ENCODE measurements at regions not wholly inside any gene's neighbourhood (a gene's known extent, or its start where the extent isn't known, plus 50 kb on each side); places are given as distances from the start of the nearest gene placed in this dataset.
"Not testable (repeated sequence)": the region's sequence is repeated elsewhere in the genome, so short reads cannot be mapped to it uniquely, and the experiment has no call there.

DNA sequence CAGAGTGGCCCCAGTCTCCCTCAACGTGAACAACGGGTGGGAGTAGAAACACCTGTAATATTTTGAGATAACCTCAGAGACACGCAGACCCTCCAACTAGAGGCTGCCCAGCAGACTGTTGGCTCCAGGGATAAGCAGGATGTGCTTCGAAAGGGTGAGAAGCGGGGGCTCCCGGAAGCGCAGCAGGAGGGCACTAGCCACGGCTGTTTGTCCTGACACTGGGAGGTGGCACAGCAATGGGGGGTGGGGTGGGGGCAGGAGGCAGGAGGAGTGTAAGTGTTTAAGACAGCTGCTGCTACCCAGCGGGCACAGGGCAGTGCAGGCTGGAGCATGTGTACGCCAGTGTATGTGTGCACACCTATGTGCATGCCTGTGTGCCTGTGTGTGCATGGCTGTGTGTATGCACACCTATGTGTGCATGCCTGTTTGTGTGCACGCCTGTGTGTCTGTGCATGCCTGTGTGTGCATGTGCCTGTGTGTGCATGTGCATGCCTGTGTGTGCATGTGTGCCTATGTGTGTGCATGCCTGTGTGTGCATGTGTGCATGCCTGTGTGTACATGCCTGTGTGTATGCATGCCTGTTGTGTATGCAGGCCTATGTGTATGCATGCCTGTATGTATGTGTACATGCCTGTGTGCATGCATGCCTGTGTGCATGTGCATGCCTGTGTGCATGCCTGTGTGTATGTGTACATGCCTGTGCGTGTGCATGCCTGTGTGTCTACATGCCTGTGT lies 154.7 kb downstream of the SHANK2 start:
- no peaks in the 10 kb centered on the region for H3K4me1 Mint-ChIP-seq
- ATAC-seq (replicated peaks) = no peak
- no peaks in the 10 kb centered on the region for H3K36me3 Mint-ChIP-seq (ENCODE audit: low read depth)
- H3K27me3 Mint-ChIP-seq = no peaks in the 10 kb centered on the region
- H3K4me3 Mint-ChIP-seq = no peak overlapping the region
- no peaks in the 10 kb centered on the region for H3K9me3 Mint-ChIP-seq
- H3K27ac Mint-ChIP-seq = no peak overlapping the region

DNA sequence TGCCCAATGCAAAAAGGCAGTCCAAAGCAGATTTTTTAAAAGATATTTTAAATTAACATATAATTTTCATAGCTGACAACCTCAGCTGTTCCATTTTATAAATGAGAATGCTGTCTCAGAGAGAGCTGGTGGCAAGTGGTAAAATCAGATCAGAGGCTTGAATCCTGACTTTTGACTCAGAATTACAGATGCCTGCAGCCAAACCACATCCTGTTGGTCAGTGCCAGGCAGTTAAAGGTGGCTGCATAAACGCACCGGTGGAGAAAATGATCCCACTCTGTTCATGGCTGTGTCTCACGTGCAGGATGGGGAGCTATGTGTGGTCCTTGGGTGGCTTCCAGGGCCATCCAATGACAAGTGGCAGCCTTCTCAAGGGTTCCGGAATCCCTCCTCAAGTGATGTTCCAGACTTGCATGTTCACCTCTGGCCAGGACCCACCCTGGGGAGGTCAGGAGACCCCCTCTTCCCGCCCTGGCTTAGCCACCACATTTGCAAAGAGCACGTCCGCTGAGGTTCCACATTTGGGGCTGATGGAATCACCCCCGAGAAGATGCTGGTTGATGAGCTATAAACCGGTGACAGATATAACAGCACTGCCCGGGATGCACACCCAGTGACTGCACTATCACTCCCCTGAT lies 155.5 kb downstream of the SHANK2 start:
- no peaks in the 10 kb centered on the region for H3K4me1 Mint-ChIP-seq
- no peaks in the 10 kb centered on the region for H3K9me3 Mint-ChIP-seq
- no peaks in the 10 kb centered on the region for H3K36me3 Mint-ChIP-seq (ENCODE audit: low read depth)
- no peak overlapping the region for H3K4me3 Mint-ChIP-seq
- no peak for ATAC-seq (replicated peaks)
- no peak overlapping the region for H3K27ac Mint-ChIP-seq
- no peaks in the 10 kb centered on the region for H3K27me3 Mint-ChIP-seq

DNA sequence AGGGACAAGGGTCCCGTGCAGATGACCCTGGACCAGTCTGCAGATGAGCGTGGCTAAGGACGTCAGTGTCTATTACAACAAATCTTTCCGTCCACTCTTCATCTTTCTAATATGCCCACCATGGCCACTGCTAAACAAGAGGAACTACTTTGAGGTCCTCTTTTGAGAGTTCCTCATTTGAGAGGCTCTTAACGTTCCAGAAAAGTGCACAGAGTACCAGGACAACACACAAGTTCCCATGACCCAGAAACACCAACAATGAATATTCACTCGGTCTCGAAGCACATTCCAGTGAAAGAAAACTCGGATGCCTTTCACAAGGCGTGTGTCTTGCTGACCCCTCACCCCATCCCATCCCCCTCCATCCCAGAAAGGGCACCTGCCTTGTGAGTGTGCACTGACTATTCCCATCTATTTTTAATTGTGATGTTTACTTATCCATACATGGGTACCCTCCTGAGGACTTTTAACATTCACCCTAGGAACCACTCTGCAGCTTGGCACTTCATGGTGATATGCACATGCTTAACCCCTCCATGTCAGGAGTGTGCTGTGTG lies 157.0 kb downstream of the SHANK2 start:
- Mint-ChIP-seq H3K27ac (no peak overlapping the region), H3K36me3 (ENCODE audit: low read depth) (no peaks in the 10 kb centered on the region), H3K27me3 (no peaks in the 10 kb centered on the region), H3K9me3 (no peaks in the 10 kb centered on the region), H3K4me1 (no peaks in the 10 kb centered on the region), H3K4me3 (no peak overlapping the region)
- ATAC-seq (replicated peaks) = no peak

DNA sequence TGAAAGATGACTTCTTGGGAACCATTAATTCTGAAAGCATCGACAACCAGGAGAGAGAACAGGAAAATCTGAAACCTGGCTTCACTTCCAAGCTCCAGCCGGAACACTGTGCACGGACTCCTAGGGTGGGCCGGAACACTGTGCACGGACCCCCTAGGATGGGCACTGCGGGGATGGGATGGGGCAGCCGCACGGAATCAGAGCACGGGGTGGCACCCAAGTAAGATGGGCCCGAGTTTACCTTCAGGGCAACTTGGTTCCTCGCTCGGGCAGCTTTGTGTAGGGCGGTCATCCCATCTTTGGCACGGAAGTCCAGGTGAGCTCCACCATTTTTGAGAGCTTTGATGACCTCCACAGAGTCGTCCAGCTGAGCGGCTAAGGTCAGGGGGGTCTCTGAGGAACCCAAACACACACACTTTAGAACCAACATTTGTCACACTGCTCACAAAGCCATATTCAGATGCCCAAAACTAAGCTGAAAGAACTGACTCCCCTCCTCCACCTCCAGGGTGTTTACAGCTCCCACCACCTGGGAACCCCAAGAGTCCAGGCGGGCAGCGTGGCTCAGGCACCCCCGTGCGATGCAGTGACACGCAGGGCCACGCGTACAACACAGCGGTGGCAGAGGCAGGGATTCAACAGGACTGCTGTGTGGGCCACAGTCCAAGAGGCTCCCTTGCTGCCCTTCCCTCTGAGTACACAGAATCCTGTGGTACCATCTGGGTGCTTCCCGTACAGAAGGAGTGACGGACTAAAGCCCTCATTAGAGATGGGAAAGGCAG lies 157.9 kb downstream of the SHANK2 start:
- H3K27me3 Mint-ChIP-seq = peaks cover 3% of the 10 kb centered on the region
- no peaks in the 10 kb centered on the region for H3K36me3 Mint-ChIP-seq (ENCODE audit: low read depth)
- H3K4me3 Mint-ChIP-seq = no peak overlapping the region
- no peak overlapping the region for H3K27ac Mint-ChIP-seq
- H3K9me3 Mint-ChIP-seq = no peaks in the 10 kb centered on the region
- no peak for ATAC-seq (replicated peaks)
- no peaks in the 10 kb centered on the region for H3K4me1 Mint-ChIP-seq

DNA sequence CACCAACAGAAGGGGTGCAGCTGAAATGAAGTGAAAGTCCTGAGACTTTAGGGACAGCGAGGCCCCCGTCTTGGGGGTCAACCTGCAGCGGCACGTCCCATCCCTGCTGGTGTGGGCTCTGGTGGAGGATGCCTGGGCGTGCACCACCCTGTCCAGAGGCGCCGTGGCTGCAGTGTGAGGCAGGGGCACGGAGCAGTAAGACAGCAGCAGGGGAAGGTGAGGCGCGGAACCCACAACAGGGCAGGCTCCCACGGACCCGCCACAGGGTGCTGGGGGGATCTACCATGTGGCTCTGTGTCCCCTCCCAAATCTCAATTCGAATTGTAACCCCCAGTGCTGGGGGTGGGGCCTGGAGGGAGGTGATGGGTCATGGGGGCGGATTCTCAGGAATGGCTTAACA lies 158.6 kb downstream of the SHANK2 start:
- ATAC-seq (replicated peaks) = no peak
- Mint-ChIP-seq H3K27ac (no peak overlapping the region), H3K27me3 (peaks cover 4% of the 10 kb centered on the region), H3K36me3 (ENCODE audit: low read depth) (no peaks in the 10 kb centered on the region), H3K4me3 (no peak overlapping the region), H3K9me3 (no peaks in the 10 kb centered on the region), H3K4me1 (no peaks in the 10 kb centered on the region)

DNA sequence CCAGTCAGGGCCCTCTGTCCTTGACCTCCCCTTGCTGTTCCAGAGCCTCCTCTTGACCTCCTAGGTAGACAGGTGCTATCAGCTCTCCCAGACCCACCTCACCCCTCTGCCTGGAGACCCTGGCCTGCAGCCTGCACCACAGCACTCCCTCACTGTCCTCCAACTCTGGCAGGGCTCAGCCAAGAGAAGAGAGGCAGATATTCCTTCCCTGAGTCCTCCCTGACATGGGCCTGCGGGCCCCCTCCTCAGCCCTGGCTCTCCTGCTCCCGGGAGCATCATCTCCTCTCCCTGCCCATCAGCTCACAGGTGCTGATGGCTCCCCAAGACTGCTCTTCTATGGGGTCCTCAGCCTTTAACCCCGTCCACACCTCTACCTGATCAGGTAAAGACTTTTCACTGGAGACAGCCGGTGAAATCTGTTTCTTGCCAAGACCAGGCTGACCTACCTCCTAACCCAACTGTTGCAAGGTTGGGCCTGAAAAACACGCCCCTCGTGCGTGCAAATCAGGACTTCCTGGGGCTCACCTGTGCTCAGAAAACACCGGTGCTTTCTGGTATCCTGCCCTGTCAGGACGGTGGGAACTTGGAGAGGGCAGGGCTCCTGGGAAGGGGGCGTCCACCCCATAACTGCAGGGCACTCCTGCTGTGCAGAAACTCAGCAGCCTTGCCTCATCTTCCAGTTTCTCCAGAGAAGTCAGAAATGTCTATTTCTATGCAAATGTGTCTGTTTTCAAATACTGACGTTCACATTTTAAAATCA lies 160.7 kb downstream of the SHANK2 start:
- ATAC-seq (replicated peaks) = no peak
- H3K36me3 Mint-ChIP-seq (ENCODE audit: low read depth) = no peaks in the 10 kb centered on the region

DNA sequence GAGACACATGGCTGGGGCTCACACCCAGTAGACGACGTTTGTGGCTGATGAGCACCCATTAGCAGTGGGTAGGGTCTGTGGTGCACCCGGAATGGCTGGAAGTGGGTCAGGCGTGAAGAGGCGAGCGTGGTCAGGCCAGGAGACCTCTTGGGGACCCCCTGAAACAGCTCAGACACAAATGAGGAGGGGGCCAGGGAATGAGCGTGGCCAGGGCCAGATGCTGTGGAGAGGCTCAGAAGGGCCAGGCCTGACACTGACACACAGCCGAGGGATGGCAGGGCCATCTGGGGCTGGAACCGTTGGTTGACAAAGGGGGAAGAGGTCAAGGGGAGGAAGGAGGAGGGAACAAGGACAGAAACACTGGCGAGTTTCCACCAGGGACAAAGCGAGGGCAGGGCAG lies 162.8 kb downstream of the SHANK2 start:
- Mint-ChIP-seq H3K27ac (no peak overlapping the region), H3K4me3 (no peak overlapping the region), H3K9me3 (no peaks in the 10 kb centered on the region), H3K36me3 (ENCODE audit: low read depth) (no peaks in the 10 kb centered on the region), H3K27me3 (peaks cover 4% of the 10 kb centered on the region), H3K4me1 (no peaks in the 10 kb centered on the region)
- ATAC-seq (replicated peaks) = no peak

More for the DNA sequence above, 160.7 kb downstream of the SHANK2 start:
- peaks cover 4% of the 10 kb centered on the region for H3K27me3 Mint-ChIP-seq
- no peaks in the 10 kb centered on the region for H3K9me3 Mint-ChIP-seq
- H3K27ac Mint-ChIP-seq = no peak overlapping the region
- no peak overlapping the region for H3K4me3 Mint-ChIP-seq
- H3K4me1 Mint-ChIP-seq = no peaks in the 10 kb centered on the region

DNA sequence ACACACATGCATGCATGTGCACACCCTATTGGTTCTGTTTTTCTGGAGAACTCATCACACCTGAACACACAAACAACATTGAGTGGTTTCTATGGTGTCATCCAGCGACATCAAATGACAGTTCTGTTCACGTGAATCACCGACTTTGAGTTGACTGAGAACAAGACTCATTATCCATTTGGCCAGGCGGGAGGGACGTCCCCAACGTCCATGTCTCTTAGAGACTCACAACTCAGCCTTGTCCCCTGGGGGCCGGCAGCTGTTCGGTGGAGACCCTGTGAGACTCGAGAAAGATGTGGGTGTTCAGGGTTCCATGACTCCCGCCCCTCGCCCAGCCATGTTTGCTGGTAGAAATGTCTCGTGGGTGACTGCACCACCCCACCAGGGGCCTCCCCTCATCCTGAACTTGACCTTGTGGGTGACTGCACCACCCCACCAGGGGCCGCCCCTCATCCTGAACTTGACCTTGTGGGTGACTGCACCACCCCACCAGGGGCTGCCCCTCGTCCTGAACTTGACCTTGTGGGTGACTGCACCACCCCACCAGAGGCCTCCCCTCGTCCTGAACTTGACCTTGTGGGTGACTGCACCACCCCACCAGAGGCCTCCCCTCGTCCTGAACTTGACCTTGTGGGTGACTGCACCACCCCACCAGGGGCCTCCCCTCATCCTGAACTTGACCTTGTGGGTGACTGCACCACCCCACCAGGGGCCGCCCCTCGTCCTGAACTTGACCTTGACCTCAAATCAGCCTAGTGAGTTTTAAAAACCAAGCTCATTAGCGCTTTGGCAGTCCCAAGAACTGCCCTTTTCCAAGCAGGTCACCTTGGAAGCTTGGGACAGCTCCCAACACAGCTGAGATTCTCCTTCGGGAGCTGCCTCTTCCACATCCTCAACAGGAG lies 163.8 kb downstream of the SHANK2 start:
- not testable (repeated sequence) for H3K36me3 Mint-ChIP-seq (ENCODE audit: low read depth); H3K27me3 Mint-ChIP-seq; H3K4me3 Mint-ChIP-seq; H3K27ac Mint-ChIP-seq; H3K9me3 Mint-ChIP-seq; H3K4me1 Mint-ChIP-seq
- peak; percentile 67 for ATAC-seq (replicated peaks)

DNA sequence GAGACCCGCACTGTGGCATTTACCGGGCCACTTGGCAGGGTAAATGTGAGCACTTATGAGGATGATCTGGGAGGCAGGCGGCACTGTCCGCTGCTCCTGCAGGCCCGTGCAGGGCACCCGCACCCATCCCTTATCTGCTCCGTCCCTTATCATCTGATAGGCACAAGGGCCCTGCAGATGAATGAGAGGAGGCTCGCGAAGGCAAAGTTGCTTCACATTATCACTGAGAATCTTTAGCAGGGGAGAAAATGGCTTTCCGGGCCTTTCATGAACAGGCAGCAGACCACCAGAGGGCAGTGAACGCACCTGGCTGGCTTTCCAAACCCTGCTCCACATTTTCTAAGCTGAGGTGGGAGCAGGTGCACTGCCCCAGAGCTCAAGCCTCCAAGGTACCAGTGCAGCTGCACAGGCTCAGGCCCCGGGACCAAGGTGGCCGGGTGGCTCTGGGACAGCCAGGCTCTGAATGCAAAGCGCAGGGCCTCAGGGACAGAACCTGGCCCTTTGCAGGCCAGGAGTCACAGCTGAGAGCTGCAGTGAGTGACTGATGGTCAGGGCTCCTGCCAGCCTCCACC lies 165.6 kb downstream of the SHANK2 start:
- no peak overlapping the region for H3K4me3 Mint-ChIP-seq
- no peaks in the 10 kb centered on the region for H3K36me3 Mint-ChIP-seq (ENCODE audit: low read depth)
- no peak for ATAC-seq (replicated peaks)
- H3K27ac Mint-ChIP-seq = no peak overlapping the region
- peaks cover 4% of the 10 kb centered on the region for H3K27me3 Mint-ChIP-seq
- H3K9me3 Mint-ChIP-seq = no peaks in the 10 kb centered on the region
- no peaks in the 10 kb centered on the region for H3K4me1 Mint-ChIP-seq

DNA sequence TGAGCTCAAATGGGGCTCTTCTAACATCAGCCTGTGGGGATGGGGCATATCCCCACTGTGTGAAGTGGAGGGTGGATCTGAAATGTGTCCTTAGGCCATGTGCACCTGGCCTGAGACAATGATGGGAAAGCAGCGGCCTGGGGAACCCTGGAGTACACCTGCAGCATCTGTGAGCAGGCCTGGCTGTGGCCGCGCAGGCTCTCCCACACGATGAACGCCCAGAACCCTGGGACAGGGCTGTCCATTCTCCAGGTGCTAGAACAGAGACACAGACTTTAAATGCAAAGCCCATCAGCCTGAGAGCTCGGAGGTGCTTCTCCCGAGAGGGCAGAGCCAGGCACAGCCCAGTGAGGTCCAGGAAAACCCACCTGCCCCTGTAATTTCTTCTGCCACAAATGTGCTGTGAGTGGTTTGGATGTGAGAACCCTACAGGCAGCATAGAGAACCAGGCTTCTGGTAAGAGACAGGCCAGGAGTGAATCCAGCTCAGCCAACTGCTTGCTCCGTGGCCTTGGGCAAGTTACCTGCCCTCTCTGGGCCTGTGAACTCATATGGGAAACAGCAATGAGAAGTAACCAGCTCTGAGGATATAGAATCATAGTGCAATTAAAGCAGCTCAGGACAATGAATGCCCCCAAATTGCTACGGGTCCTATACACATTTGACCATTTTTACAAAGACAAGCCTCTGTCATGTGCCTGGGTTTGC lies 167.9 kb downstream of the SHANK2 start:
- no peak overlapping the region for H3K4me3 Mint-ChIP-seq
- no peak for ATAC-seq (replicated peaks)
- no peaks in the 10 kb centered on the region for H3K4me1 Mint-ChIP-seq
- H3K36me3 Mint-ChIP-seq (ENCODE audit: low read depth) = no peaks in the 10 kb centered on the region
- peaks cover under 1% of the 10 kb centered on the region for H3K27me3 Mint-ChIP-seq
- no peak overlapping the region for H3K27ac Mint-ChIP-seq
- H3K9me3 Mint-ChIP-seq = no peaks in the 10 kb centered on the region

DNA sequence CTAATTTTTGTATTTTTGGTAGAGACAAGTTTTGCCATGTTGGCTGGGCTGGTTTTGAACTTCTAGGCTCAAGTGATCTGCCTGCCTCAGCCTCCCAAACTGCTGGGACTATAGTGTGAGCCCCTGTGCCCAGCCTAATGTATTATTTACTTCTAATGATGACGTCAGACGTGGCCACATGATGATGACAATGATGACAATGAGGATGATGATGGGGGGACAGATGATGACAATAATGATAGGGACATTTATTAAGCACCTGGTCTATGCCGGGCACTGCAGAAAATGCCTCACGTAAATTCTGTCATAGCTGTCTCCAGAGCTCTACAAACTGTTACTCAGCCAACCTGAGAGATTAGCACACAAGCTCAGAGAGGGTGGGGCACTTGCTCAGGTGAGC lies 169.3 kb downstream of the SHANK2 start:
- H3K36me3 Mint-ChIP-seq (ENCODE audit: low read depth) = no peaks in the 10 kb centered on the region
- no peak for ATAC-seq (replicated peaks)
- no peak overlapping the region for H3K27ac Mint-ChIP-seq
- no peak overlapping the region for H3K4me3 Mint-ChIP-seq
- H3K9me3 Mint-ChIP-seq = no peaks in the 10 kb centered on the region
- H3K27me3 Mint-ChIP-seq = no peaks in the 10 kb centered on the region
- no peaks in the 10 kb centered on the region for H3K4me1 Mint-ChIP-seq

DNA sequence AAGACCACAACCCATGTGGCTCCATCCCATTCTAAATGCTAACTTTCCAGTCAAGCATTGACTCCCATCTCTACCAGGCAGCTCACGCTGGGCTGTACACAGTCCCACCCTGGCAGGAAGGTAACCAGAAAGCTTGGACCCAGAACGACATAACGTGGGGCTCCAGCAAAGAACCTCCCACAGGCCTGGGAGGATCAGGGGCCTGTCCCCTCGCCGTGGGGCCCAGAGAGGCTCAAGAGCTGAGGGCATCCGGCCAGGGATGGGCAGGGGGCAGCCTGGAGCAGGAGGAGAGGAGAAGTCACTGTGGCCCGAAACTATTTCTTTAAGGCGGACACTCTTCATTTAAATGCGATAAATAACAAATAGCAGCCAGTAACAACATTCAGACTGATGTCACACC lies 169.9 kb downstream of the SHANK2 start:
- Mint-ChIP-seq H3K4me3 (no peak overlapping the region), H3K4me1 (no peaks in the 10 kb centered on the region), H3K27me3 (no peaks in the 10 kb centered on the region), H3K9me3 (no peaks in the 10 kb centered on the region), H3K27ac (no peak overlapping the region), H3K36me3 (ENCODE audit: low read depth) (no peaks in the 10 kb centered on the region)
- ATAC-seq (replicated peaks) = no peak

DNA sequence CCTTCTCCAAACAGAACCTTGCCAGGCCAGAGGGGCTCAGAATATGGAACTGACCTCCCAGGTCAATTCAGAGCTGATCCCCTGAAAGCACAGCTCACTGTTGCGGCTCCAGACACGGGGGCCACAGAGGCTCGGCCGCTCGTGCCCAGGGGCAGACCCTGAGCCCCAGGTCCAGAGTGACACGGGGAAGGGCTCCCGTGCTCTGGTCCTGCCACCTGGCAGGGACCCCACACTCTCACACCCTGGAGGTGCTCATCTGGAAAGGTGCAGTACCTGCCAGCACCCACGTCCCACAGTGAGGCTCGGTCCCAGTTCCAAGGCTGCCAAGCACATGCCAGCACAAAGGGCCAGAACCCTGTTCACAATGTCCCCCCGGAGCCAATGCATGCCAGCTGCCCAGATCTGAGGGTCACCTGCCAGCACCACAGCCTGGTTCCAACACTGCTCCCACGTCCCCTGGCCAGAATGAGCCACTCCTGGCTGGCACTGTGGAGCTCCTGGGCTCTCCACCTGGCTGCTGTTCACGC lies 170.6 kb downstream of the SHANK2 start:
- ATAC-seq (replicated peaks) = no peak
- H3K36me3 Mint-ChIP-seq (ENCODE audit: low read depth) = no peaks in the 10 kb centered on the region
- H3K27me3 Mint-ChIP-seq = peaks cover 2% of the 10 kb centered on the region
- no peaks in the 10 kb centered on the region for H3K9me3 Mint-ChIP-seq
- H3K4me3 Mint-ChIP-seq = no peak overlapping the region
- H3K27ac Mint-ChIP-seq = no peak overlapping the region
- no peaks in the 10 kb centered on the region for H3K4me1 Mint-ChIP-seq
